HEK293 (cell line): ENCODE measurements at regions not wholly inside any gene's neighbourhood (a gene's known extent, or its start where the extent isn't known, plus 50 kb on each side); places are given as distances from the start of the nearest gene placed in this dataset.

ENCODE experiments used
- ATF2 ChIP-seq: fragments of 450-650 bp; formaldehyde crosslinking; IDR thresholded peaks from 2 replicates; pipeline ENCODE4 v1.5.1; 2016; ENCODE audit warnings: missing biosample characterization, missing genetic modification characterization, low read depth
- CTCF ChIP-seq: fragments of 450-650 bp; formaldehyde crosslinking; IDR thresholded peaks from 2 replicates; pipeline ENCODE4 v1.5.1; 2016; ENCODE audit warnings: missing biosample characterization, missing genetic modification characterization
- KLF1 ChIP-seq: fragments of 450-650 bp; formaldehyde crosslinking; IDR thresholded peaks from 2 replicates; pipeline ENCODE4 v1.5.1; 2016; ENCODE audit warnings: missing biosample characterization, missing genetic modification characterization
- SETDB1 ChIP-seq: IDR thresholded peaks from one replicate; pipeline ENCODE4 v1.6.1; 2017; ENCODE audit warnings: mild to moderate bottlenecking, low read length, moderate library complexity, mixed read lengths; ENCODE audit not compliant: insufficient read length
- ZNF112 ChIP-seq: fragments of 450-650 bp; formaldehyde crosslinking; IDR thresholded peaks from 2 replicates; pipeline ENCODE4 v1.5.0; 2017; ENCODE audit warnings: missing biosample characterization, missing genetic modification characterization
- ZNF23 ChIP-seq: fragments of 450-650 bp; formaldehyde crosslinking; IDR thresholded peaks from 2 replicates; pipeline ENCODE4 v1.5.1; 2016; ENCODE audit warnings: missing biosample characterization, missing genetic modification characterization, borderline replicate concordance
- ZNF302 ChIP-seq: fragments of 450-650 bp; formaldehyde crosslinking; IDR thresholded peaks from 2 replicates; pipeline ENCODE4 v1.5.1; 2016; ENCODE audit warnings: missing biosample characterization, missing genetic modification characterization, low read depth
- ZNF423 ChIP-seq: fragments of 450-650 bp; formaldehyde crosslinking; IDR thresholded peaks from 2 replicates; pipeline ENCODE4 v1.5.1; 2016; ENCODE audit warnings: missing biosample characterization, missing genetic modification characterization
- ZNF488 ChIP-seq: fragments of 450-650 bp; formaldehyde crosslinking; IDR thresholded peaks from 2 replicates; pipeline ENCODE4 v1.5.1; 2016; ENCODE audit warnings: missing biosample characterization, missing genetic modification characterization
- ZNF501 ChIP-seq: fragments of 450-650 bp; formaldehyde crosslinking; IDR thresholded peaks from 2 replicates; pipeline ENCODE4 v1.5.1; 2016; ENCODE audit warnings: missing biosample characterization, missing genetic modification characterization
- ZNF561 ChIP-seq: fragments of 450-650 bp; IDR thresholded peaks from 2 replicates; pipeline ENCODE4 v1.5.1; 2018; ENCODE audit warnings: missing biosample characterization, missing genetic modification characterization, borderline replicate concordance
- ZNF580 ChIP-seq: fragments of 450-650 bp; formaldehyde crosslinking; IDR thresholded peaks from 2 replicates; pipeline ENCODE4 v1.5.1; 2016; ENCODE audit warnings: missing biosample characterization, missing genetic modification characterization
- ZNF629 ChIP-seq: fragments of 450-650 bp; formaldehyde crosslinking; IDR thresholded peaks from 2 replicates; pipeline ENCODE4 v1.5.1; 2017; ENCODE audit warnings: missing biosample characterization, missing genetic modification characterization
- ZNF704 ChIP-seq: fragments of 450-650 bp; formaldehyde crosslinking; IDR thresholded peaks from 2 replicates; pipeline ENCODE4 v1.5.1; 2016; ENCODE audit warnings: missing biosample characterization, missing genetic modification characterization

GRCh38 chr4:27846951-27847350 lies 986.3 kb downstream of the STIM2 start:
- no peak for TF ChIP-seq KLF1
- no peak for TF ChIP-seq CTCF (tag by site-specific recombination)
- no peak for TF ChIP-seq ATF2 (tag by site-specific recombination)
- no peak for TF ChIP-seq ZNF561 (tag by site-specific recombination)
- TF ChIP-seq ZNF704 (tag by site-specific recombination), result no peak
- no peak for TF ChIP-seq ZNF629 (tag by site-specific recombination)
- TF ChIP-seq ZNF501 (tag by site-specific recombination), result no peak
- no peak for TF ChIP-seq ZNF23 (tag by site-specific recombination)
- TF ChIP-seq ZNF423 (tag by site-specific recombination), result no peak
- TF ChIP-seq SETDB1, result no peak
- no peak for TF ChIP-seq ZNF580 (tag by site-specific recombination)
- TF ChIP-seq ZNF488 (tag by site-specific recombination), result no peak
- no peak for TF ChIP-seq ZNF302 (tag by site-specific recombination)
- TF ChIP-seq ZNF112 (tag by site-specific recombination), result no peak
